Fibroblast of lung (primary cell): ENCODE measurements at regions not wholly inside any gene's neighbourhood (a gene's known extent, or its start where the extent isn't known, plus 50 kb on each side); places are given as distances from the start of the nearest gene placed in this dataset.

Experiments used
- DNase-seq, 2 donors: peaks; one replicate each; pipeline versions ENCODE4 v3.0.0 to v3.0.0-alpha.2; 2010; ENCODE audit warnings: low read depth in 2 of 2
- H2AFZ ChIP-seq: 2 replicates; pipeline ENCODE4 v1.5.1; 2012; ENCODE audit warnings: low read length, control low read depth, inconsistent platforms
- H3K27ac ChIP-seq: 2 replicates; pipeline ENCODE4 v1.5.1; 2011; ENCODE audit warnings: low read length, control low read depth; ENCODE audit not compliant: insufficient read depth
- H3K27me3 ChIP-seq: 2 replicates; pipeline ENCODE4 v1.5.1; 2011; ENCODE audit warnings: mild to moderate bottlenecking, low read length; ENCODE audit not compliant: control insufficient read depth, insufficient read depth
- H3K36me3 ChIP-seq: 2 replicates; pipeline ENCODE4 v1.5.1; 2011; ENCODE audit warnings: low read length; ENCODE audit not compliant: control insufficient read depth, insufficient read depth
- H3K4me1 ChIP-seq: 2 replicates; pipeline ENCODE4 v1.5.1; 2011; ENCODE audit warnings: low read length; ENCODE audit not compliant: control insufficient read depth, insufficient read depth; ENCODE audit errors: extremely low read depth
- H3K4me2 ChIP-seq: 2 replicates; pipeline ENCODE4 v1.5.1; 2011; ENCODE audit warnings: low read length, control low read depth; ENCODE audit not compliant: insufficient read depth; ENCODE audit errors: extremely low read depth
- H3K4me3 ChIP-seq, 4 experiments: fragments of 200-600 bp in 1 of 4; sonication (generic) in 1 of 4; replicated peaks in 1 of 4; 2 replicates each; pipeline ENCODE4 v1.5.1; 2011 to 2016; ENCODE audit warnings: low read length in 4 of 4, low read depth in 3 of 4, mild to moderate bottlenecking in 3 of 4, control low read depth in 2 of 4, inconsistent platforms in 1 of 4, mixed read lengths in 1 of 4; ENCODE audit not compliant: insufficient read depth in 1 of 4; ENCODE audit errors: control extremely low read depth in 1 of 4
- H3K79me2 ChIP-seq: 2 replicates; pipeline ENCODE4 v1.5.1; 2012; ENCODE audit warnings: mild to moderate bottlenecking, low read length, inconsistent platforms; ENCODE audit not compliant: control insufficient read depth, insufficient read depth
- H3K9ac ChIP-seq: 2 replicates; pipeline ENCODE4 v1.5.1; 2011; ENCODE audit warnings: mild to moderate bottlenecking, low read length, control low read depth; ENCODE audit not compliant: insufficient read depth
- H3K9me3 ChIP-seq: 2 replicates; pipeline ENCODE4 v1.5.1; 2012; ENCODE audit warnings: low read depth, low read length; ENCODE audit not compliant: control insufficient read depth, insufficient read depth
- H4K20me1 ChIP-seq: 2 replicates; pipeline ENCODE4 v1.5.1; 2011; ENCODE audit warnings: low read length; ENCODE audit not compliant: control insufficient read depth, insufficient read depth; ENCODE audit errors: extremely low read depth
- CTCF ChIP-seq, 2 donors: IDR thresholded peaks in 1 of 2; conservative IDR thresholded peaks in 1 of 2; 1 replicate in 1 of 2; 2 replicates in 1 of 2; pipeline ENCODE4 v1.5.1; 2011 to 2012; ENCODE audit warnings: low read length in 2 of 2, control low read depth in 1 of 2, inconsistent platforms in 1 of 2, low read depth in 1 of 2, mild to moderate bottlenecking in 1 of 2
- EZH2 ChIP-seq: IDR thresholded peaks from 2 replicates; pipeline ENCODE4 v1.5.1; 2012; ENCODE audit warnings: low read length, control low read depth, mild to moderate bottlenecking; ENCODE audit errors: missing control alignments

GRCh38 chr7:47149971-47150370 is 431.9 kb downstream of the TNS3 start:
- Histone ChIP-seq H3K9ac (no peak overlapping the region), H3K4me2 (no peak overlapping the region), H3K27ac (no peak overlapping the region), H3K27me3 (no peaks in the 10 kb centered on the region), H3K79me2 (no peaks in the 10 kb centered on the region), H2AFZ (no peak overlapping the region), H3K36me3 (no peaks in the 10 kb centered on the region), H3K4me1 (peaks cover 16% of the 10 kb centered on the region), H3K4me3 (no peak overlapping the region), H3K9me3 (no peaks in the 10 kb centered on the region), H4K20me1 (no peaks in the 10 kb centered on the region)
- no peak for DNase-seq
- TF ChIP-seq EZH2, result no peak
- TF ChIP-seq CTCF (conservative IDR thresholded peaks at IDR 0.05 in 1 of 2, IDR thresholded peaks at IDR 0.05 in 1 of 2; ENCODE audit: low read depth in 1 of 2, low read length in 2 of 2), result no peak

GRCh38 chr7:47149208-47149839 is 432.6 kb downstream of the TNS3 start:
- H3K36me3 ChIP-seq, result no peaks in the 10 kb centered on the region
- H3K27ac ChIP-seq, result peak overlapping the region; percentile 49

More at GRCh38 chr7:47149208-47149839, 432.6 kb downstream of the TNS3 start:
- TF ChIP-seq CTCF (conservative IDR thresholded peaks at IDR 0.05 in 1 of 2, IDR thresholded peaks at IDR 0.05 in 1 of 2; ENCODE audit: low read depth in 1 of 2, low read length in 2 of 2) (no peak), EZH2 (no peak)
- peak overlapping the region; percentile 20 for H3K4me2 ChIP-seq
- no peaks in the 10 kb centered on the region for H3K9me3 ChIP-seq
- H4K20me1 ChIP-seq, result no peaks in the 10 kb centered on the region
- H3K9ac ChIP-seq, result no peak overlapping the region
- no peaks in the 10 kb centered on the region for H3K79me2 ChIP-seq
- H2AFZ ChIP-seq, result peak overlapping the region; percentile 33
- no peaks in the 10 kb centered on the region for H3K27me3 ChIP-seq
- no peak overlapping the region for H3K4me3 ChIP-seq
- DNase-seq, result no peak
- peaks cover 13% of the 10 kb centered on the region for H3K4me1 ChIP-seq
